OCI-LY7 (cell line): ENCODE measurements at regions not wholly inside any gene's neighbourhood (a gene's known extent, or its start where the extent isn't known, plus 50 kb on each side); places are given as distances from the start of the nearest gene placed in this dataset.
A peak's percentile ranks its signal among the peaks of the same experiment; 100 is the strongest.
"Not testable (repeated sequence)": the region's sequence is repeated elsewhere in the genome, so short reads cannot be mapped to it uniquely, and the experiment has no call there.

Source experiments
- BruUV-seq: library from RNA; stranded (reverse); fragments of 400-500 nt; replicated peaks from 2 replicates; lab custom pipeline; 2021; lab: Mats Ljungman, UMichigan
- CTCF ChIA-PET: fragments of 300-600 bp; sonication (Branson Sonifier 250); formaldehyde crosslinking; loops from one replicate; lab custom pipeline; 2022; ENCODE audit warnings: antibody characterized with exemption; ENCODE audit not compliant: unreplicated experiment; lab: Charles Lee
- POLR2A ChIA-PET: fragments of 300-600 bp; sonication (Branson Sonifier 250); formaldehyde crosslinking; loops from one replicate; lab custom pipeline; 2022; ENCODE audit warnings: antibody characterized with exemption; lab: Charles Lee
- DNase-seq: peaks from one replicate; pipeline ENCODE4 v3.0.0-alpha.2; 2015; ENCODE audit warnings: low spot score
- H2AFZ ChIP-seq: fragments of 200-600 bp; sonication (generic), shearing (Covaris generic); 2 replicates; pipeline ENCODE4 v1.6.1; 2014; ENCODE audit warnings: mild to moderate bottlenecking, antibody characterized with exemption, low read length, moderate library complexity
- H3K27ac ChIP-seq: fragments of 200-600 bp; sonication (generic); 2 replicates; pipeline ENCODE4 v1.5.1; 2014; ENCODE audit warnings: mixed run types, low read depth, mild to moderate bottlenecking, moderate library complexity, low read length, inconsistent platforms; ENCODE audit not compliant: poor library complexity, severe bottlenecking
- H3K36me3 ChIP-seq: fragments of 200-600 bp; sonication (generic); 2 replicates; pipeline ENCODE4 v1.6.1; 2014; ENCODE audit warnings: mild to moderate bottlenecking, antibody characterized with exemption, low read length, moderate library complexity, mixed read lengths; ENCODE audit not compliant: insufficient read depth
- H3K4me1 ChIP-seq: fragments of 200-600 bp; sonication (generic); 2 replicates; pipeline ENCODE4 v1.5.1; 2014; ENCODE audit warnings: mild to moderate bottlenecking, low read length; ENCODE audit not compliant: insufficient read depth, poor library complexity, severe bottlenecking
- H3K4me2 ChIP-seq: fragments of 200-600 bp; sonication (generic); 2 replicates; pipeline ENCODE4 v1.6.1; 2014; ENCODE audit warnings: mild to moderate bottlenecking, low read length
- H3K4me3 ChIP-seq: fragments of 200-600 bp; sonication (generic); 2 replicates; pipeline ENCODE4 v1.5.1; 2014; ENCODE audit warnings: mild to moderate bottlenecking, low read depth, low read length; ENCODE audit not compliant: poor library complexity, severe bottlenecking
- H3K79me2 ChIP-seq: fragments of 200-600 bp; sonication (generic); 2 replicates; pipeline ENCODE4 v1.6.1; 2016; ENCODE audit warnings: low read depth, mild to moderate bottlenecking, low read length, moderate library complexity, mixed read lengths; ENCODE audit not compliant: insufficient read depth
- H3K9me2 ChIP-seq: fragments of 200-600 bp; sonication (generic); 2 replicates; pipeline ENCODE4 v1.6.1; 2016; ENCODE audit warnings: mild to moderate bottlenecking, low read length, mixed read lengths; ENCODE audit not compliant: insufficient read depth
- H3K9me3 ChIP-seq: fragments of 200-600 bp; sonication (generic); 2 replicates; pipeline ENCODE4 v1.6.1; 2014; ENCODE audit warnings: mild to moderate bottlenecking, mixed run types, low read length, mixed read lengths
- H4K20me1 ChIP-seq: fragments of 200-600 bp; sonication (generic); 2 replicates; pipeline ENCODE4 v1.6.1; 2014; ENCODE audit warnings: mild to moderate bottlenecking, antibody characterized with exemption, low read length, moderate library complexity, mixed read lengths; ENCODE audit not compliant: insufficient read depth
- EZH2phosphoT487 ChIP-seq: fragments of 200-600 bp; sonication (generic); IDR thresholded peaks from 2 replicates; pipeline ENCODE4 v1.6.1; 2018; ENCODE audit warnings: low read depth, borderline replicate concordance, mild to moderate bottlenecking, mixed run types, antibody characterized with exemption, low read length, moderate library complexity, mixed read lengths
- intact Hi-C: fragments of 100-400 bp; cut with micrococcal nuclease; formaldehyde crosslinking; loops from one replicate; pipeline ENCODE4 v1.10.0; 2022; ENCODE audit not compliant: unreplicated experiment
- TF ChIP-seq, protein P1 (sequence below): fragments of 200-600 bp; sonication (generic); conservative IDR thresholded peaks from 2 replicates; pipeline ENCODE4 v1.5.1; 2014; ENCODE audit warnings: mild to moderate bottlenecking, antibody characterized with exemption, low read length, moderate library complexity, mixed read lengths

GRCh38 chr5:56631719-56632118 is 183.6 kb upstream of the MAP3K1 start:
- intact Hi-C loops: no loop called here
- BruUV-seq: no TSS peak

GRCh38 chr5:56628616-56629015 is 186.7 kb upstream of the MAP3K1 start:
- H3K4me3 ChIP-seq, H3K79me2 ChIP-seq, H3K36me3 ChIP-seq, H4K20me1 ChIP-seq, H2AFZ ChIP-seq, intact Hi-C loops, H3K4me2 ChIP-seq, DNase-seq, BruUV-seq, CTCF ChIA-PET, H3K4me1 ChIP-seq, H3K27ac ChIP-seq, H3K9me2 ChIP-seq: not testable (repeated sequence)
- POLR2A ChIA-PET: interaction anchor here (0.9 kb wide), 1 partner anchor 12 kb away, joined by 4 read pairs; no protein-coding TSS in a partner anchor
- H3K9me3 ChIP-seq: peaks cover 15% of the 10 kb centered on the region; the same call in 1 of the 2 replicates

More at GRCh38 chr5:56631719-56632118, 183.6 kb upstream of the MAP3K1 start:
- Histone ChIP-seq H3K9me2 (no peaks in the 10 kb centered on the region), H3K4me1 (no peaks in the 10 kb centered on the region), H3K79me2 (no peaks in the 10 kb centered on the region), H4K20me1 (no peaks in the 10 kb centered on the region), H3K4me3 (no peak overlapping the region), H3K9me3 (peaks cover 15% of the 10 kb centered on the region; the same call in 1 of the 2 replicates), H3K27ac (no peak overlapping the region), H2AFZ (no peak overlapping the region), H3K36me3 (no peaks in the 10 kb centered on the region), H3K4me2 (no peak overlapping the region)
- CTCF ChIA-PET: no interaction called here
- no peak for DNase-seq
- TF ChIP-seq, protein P1, sequence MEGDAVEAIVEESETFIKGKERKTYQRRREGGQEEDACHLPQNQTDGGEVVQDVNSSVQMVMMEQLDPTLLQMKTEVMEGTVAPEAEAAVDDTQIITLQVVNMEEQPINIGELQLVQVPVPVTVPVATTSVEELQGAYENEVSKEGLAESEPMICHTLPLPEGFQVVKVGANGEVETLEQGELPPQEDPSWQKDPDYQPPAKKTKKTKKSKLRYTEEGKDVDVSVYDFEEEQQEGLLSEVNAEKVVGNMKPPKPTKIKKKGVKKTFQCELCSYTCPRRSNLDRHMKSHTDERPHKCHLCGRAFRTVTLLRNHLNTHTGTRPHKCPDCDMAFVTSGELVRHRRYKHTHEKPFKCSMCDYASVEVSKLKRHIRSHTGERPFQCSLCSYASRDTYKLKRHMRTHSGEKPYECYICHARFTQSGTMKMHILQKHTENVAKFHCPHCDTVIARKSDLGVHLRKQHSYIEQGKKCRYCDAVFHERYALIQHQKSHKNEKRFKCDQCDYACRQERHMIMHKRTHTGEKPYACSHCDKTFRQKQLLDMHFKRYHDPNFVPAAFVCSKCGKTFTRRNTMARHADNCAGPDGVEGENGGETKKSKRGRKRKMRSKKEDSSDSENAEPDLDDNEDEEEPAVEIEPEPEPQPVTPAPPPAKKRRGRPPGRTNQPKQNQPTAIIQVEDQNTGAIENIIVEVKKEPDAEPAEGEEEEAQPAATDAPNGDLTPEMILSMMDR: no peak
- TF ChIP-seq EZH2phosphoT487: no peak
- POLR2A ChIA-PET: no interaction called here

GRCh38 chr5:56625541-56625940 is 189.8 kb upstream of the MAP3K1 start:
- intact Hi-C loops: no loop called here
- TF ChIP-seq, protein P1: no peak
- no peak for TF ChIP-seq EZH2phosphoT487
- Histone ChIP-seq H3K4me2 (no peak overlapping the region), H3K4me1 (no peaks in the 10 kb centered on the region), H3K4me3 (no peak overlapping the region), H3K27ac (no peak overlapping the region), H4K20me1 (no peaks in the 10 kb centered on the region), H3K36me3 (no peaks in the 10 kb centered on the region), H3K79me2 (no peaks in the 10 kb centered on the region), H3K9me3 (peaks cover 15% of the 10 kb centered on the region; the same call in 1 of the 2 replicates), H2AFZ (0 out of 2 replicates have a peak overlapping the region, but pooled peaks have one; percentile 13), H3K9me2 (no peaks in the 10 kb centered on the region)
- BruUV-seq: no TSS peak
- ChIA-PET POLR2A (no interaction called here), CTCF (no interaction called here)
- DNase-seq: no peak
